ENCODE measurements at regions not wholly inside any gene's neighbourhood (a gene's known extent, or its start where the extent isn't known, plus 50 kb on each side); places are given as distances from the start of the nearest gene placed in this dataset.

- TF ChIP-seq POLR2A (IDR thresholded peaks at IDR 0.05) (no peak), CTCF (IDR thresholded peaks at IDR 0.05) (no peak)
Measured at GRCh38 chr3:94615275-94616065, 552.6 kb downstream of the NSUN3 start.
